HG03108 (cell line): ENCODE measurements at regions not wholly inside any gene's neighbourhood (a gene's known extent, or its start where the extent isn't known, plus 50 kb on each side); places are given as distances from the start of the nearest gene placed in this dataset.

Experiments
- ATAC-seq: cut with Tn5 transposase; IDR thresholded peaks from one replicate; pipeline ENCODE4 v1.9.1; 2021; ENCODE audit warnings: moderate library complexity; ENCODE audit not compliant: unreplicated experiment

DNA sequence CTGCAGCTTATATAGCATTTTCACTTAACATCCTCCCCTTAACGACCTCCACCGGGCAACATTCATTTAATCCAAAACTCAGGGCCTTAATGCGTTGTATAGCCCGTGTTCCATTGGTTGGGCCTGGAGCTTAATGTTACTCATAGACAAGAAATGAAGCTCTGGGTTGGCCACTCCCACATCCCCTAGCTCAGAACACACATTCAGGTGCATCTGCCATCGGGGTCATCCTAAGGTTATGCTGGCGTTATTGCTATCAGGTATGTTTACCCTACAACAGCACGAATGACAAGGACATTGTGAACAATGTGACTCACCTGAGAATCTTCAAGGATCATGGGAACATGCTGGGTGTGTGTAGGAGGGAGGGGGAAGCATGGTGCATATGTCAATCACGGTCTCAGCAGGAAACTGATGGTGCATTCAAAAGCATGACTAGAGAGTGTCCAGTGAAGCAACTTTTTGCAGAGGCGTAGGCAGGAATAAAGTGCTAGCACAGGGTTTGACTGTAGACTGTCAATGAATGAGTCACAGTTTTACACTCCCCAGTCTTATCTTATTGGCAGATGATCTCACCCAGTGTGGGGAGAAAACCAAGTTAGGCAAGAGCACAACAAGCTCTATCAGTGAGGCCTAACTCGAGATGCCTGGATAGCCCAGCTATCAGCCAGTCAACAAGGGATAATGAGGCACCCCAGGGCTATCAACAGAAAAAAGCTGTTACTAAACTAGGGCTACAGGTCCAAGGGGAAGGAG is 402.1 kb upstream of the MCTP2 start:
- ATAC-seq, result no peak

- ATAC-seq, result no peak
Observed at GRCh38 chr15:93826790-93827189, 404.6 kb upstream of the MCTP2 start.

DNA sequence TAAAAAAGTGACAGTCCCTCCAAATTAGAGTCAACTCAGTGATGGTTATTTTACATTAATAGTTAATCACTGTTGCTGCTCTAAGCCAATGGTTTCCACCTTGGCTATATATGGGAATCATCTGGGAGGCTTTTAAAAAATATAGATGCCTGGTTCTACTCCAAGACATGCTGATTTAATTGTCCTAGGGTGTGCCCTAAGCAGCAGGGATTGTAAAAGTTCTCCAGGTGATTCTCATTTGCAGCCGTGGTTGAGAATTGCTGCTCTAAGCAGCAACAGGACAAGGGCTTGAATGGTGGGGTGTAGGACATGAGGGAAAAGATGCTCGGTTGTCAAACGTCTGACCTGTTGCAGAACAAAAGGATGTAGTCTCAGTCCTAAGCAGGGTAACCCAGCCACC is 405.1 kb upstream of the MCTP2 start:
- ATAC-seq, result no peak

DNA sequence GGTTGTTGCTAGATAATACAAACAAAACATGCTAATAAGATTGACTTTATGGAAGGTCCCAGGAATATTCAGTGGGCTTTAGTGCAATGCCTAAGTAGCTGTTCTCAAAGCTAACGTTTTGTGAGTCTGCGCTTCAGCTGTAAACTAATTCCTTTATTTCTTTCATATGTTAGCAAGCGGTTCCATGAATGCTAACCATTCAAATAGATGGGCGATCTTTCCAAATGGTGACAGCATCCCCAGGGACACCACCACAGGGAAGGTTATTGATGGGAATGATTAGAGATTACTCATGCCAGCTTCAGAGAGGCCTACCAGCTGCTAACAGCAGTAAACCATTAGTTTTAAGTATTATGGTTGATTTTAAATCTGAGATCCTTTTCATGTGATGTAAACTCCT is 405.7 kb upstream of the MCTP2 start:
- ATAC-seq, result no peak

DNA sequence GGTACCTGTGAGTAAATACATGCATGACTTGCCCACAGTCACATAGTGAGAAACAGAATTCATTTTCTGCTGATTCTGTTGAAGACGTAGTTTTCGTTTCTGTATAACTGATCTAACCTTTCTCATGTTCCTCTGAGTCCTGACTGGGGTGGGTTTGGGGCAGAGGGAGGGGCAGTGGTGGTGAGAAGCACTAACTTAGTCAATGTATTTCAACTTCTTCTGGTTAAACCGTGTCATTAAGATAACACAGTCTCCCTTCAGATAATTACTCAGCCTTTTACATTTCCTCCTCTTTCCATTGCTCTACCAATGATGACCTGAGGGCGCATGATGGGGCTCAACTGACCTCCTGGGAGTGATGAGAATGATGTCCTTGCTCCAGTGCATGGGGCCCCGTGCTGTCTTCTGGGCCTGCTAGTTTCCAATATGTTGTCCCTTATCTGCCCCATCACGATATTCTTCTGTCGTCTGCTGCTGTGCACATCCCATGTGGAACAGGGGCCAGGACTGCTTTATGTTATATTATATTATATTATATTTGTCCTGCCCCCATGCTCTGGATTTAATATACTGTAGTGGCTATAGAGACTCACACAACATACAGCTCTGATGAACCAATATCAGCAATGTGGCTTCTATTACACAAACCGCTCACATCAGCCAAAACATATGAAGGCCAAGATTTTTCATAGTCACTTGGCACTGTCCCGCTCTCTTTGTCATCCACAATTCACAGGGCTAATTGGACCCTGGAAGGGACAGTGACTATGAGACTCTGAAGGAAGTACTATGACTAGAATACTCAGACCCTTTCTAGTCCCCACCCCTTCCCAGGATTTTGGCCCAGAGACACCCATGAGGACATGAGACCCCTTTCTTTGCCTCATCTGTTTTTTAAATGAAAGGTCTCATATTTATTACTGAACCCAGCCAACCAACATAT is 407.1 kb upstream of the MCTP2 start:
- ATAC-seq, result no peak

GRCh38 chr15:93820566-93820965 is 410.8 kb upstream of the MCTP2 start:
- no peak for ATAC-seq

DNA sequence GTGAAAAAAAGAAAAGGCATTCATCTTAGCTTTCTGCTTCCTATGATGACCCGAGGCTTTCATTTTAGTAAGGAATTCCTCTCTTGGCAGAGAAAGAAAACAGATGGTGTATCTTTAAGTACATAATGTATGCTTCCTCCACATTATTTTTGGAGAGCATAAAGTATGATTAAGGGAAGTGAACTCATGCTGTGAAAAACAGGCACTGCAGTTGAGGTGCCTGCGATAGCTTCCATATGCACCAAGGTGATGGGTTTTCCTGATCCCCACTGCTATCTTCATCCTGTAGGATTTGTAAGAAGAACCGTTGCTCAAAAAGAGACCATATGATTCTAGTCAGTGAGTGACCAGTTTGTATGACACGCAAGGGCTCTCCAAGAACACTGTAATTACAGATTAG is 411.5 kb upstream of the MCTP2 start:
- ATAC-seq, result no peak

DNA sequence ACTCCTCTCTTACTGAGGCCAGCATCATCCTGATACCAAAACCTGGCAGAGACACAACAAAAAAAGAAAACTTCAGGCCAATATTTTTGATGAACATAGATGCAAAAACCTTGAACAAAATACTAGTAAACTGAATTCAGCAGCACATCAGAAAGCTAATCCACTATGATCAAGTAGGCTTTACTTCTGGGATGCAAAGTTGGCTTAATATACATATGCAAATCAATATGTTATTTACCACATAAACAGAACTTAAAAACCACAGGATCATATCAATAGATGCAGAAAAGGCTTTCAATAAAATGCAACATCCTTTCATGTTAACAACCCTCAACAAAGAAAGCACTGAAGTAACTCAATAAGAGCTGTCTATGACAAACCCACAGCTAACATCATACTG is 414.5 kb upstream of the MCTP2 start:
- ATAC-seq, result no peak

GRCh38 chr15:93811305-93811704 is 420.1 kb upstream of the MCTP2 start:
- no peak for ATAC-seq

DNA sequence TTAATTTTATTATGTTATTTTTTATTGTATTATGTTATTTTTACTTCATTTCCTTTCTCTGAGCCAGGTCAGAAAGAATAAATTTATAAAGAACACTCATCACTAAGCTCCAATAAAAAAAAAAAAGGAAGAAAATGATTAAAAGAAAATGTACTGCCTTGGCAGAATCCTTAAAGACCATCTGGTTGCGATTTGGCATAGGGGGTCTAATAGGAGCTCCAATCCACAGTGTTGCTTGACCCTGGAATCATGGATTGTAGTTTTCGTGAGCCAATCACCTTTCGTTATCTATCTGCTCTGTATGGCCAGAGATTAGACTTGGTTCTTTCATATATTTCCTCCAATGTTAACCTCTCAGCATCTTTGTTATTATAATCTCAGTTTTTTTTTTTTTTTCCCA is 421.8 kb upstream of the MCTP2 start:
- no peak for ATAC-seq

DNA sequence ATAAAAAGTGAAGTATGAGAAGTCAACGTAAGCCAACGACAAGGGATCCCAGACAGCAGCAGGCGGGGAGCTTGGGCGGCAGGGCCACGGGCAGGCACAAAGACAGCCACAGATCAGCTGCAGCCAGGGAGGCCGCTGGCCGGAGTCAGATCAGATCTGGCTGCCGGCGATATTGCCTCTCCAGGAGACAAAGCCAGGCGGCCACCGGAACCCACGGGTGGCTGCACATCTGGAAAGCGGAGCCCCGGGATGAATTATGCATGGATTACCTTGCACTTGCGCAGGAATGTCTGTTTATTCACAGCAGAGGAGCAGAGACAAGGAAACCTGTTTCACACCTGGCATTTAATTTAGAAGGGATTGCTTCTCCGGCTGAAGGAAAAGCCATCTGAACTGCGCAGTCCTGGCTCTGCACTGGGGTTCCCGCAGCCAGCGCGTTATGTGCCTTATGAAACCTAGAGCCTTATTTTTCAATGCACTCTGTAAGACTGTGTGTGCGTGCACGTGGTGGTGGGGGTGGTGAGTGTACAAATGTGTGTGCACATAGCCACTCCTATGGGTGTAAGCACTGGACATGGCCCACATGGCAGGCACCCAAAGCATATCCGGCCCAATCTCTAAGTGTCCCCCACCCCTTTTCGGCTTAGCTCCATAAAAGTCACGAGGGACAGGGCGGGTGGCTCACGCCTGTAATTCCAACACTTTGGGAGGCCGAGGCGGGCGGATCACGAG is 427.8 kb upstream of the MCTP2 start:
- no peak for ATAC-seq

GRCh38 chr15:93801206-93801605 is 430.2 kb upstream of the MCTP2 start:
- ATAC-seq, result no peak

DNA sequence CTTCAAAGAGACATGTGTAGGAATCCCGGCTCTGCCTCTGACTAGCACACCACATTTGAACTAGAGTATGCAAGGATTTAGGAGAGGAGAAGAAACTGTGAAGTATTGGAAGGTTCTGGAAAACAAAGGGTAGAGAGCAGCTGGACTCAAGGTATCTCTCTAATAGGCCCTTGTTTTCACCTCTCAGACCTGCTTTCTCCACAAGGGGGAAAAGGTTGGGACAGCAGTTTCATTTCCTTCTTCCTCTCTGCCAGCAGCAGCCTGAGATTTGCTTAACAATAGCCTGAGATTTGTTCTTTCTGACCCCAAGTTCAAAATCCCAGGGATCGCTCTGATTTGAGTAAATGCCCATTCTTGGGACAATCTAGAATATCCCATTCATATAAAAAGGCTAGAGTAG is 430.6 kb upstream of the MCTP2 start:
- ATAC-seq, result no peak

DNA sequence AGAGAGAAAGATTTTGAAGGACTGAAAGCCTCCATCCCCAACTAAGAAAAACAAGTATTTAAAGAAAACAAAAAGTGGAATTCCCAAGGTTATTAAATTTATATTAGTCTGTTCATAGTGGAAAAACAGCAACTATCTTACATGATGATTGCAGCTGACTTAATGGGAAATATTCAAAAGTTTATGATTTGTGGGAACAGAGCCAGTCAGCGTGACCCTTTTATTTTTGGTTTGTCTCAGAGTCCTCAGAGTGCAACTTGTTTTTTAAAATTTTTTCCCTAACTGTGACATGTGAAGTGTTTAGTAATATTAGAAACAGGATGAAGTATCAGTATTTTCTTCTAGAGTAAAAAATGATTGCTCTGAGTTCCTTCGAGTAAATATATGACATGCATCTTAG is 441.9 kb upstream of the MCTP2 start:
- ATAC-seq, result no peak

DNA sequence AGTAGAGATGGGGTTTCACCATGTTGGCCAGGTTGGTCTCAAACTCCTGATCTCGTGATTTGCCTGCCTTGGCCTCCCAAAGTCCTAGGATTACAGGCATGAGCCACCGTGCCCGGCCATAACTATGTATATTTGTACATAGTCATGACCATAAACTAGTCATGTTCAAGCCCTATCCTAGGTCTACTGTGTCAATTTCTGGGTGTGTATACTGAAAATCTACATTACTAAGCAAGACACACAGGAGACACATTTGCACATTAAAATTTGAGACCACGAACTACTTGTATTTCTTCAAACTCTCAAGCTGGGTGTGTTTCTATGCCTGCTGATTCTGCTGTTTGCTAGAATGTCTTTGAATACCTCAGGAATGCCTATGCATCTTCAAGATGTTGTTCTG is 451.3 kb upstream of the MCTP2 start:
- ATAC-seq, result no peak

- no peak for ATAC-seq
Observed at GRCh38 chr15:93779341-93779740, 452.0 kb upstream of the MCTP2 start.

- no peak for ATAC-seq
Observed at GRCh38 chr15:93771196-93772030, 459.9 kb upstream of the MCTP2 start.

GRCh38 chr15:93770788-93771187 is 460.6 kb upstream of the MCTP2 start:
- no peak for ATAC-seq

- no peak for ATAC-seq
Observed at GRCh38 chr15:93762036-93762435, 469.3 kb upstream of the MCTP2 start.

GRCh38 chr15:93759629-93760028 is 471.7 kb upstream of the MCTP2 start:
- ATAC-seq, result no peak

GRCh38 chr15:93758824-93759223 is 472.5 kb upstream of the MCTP2 start:
- no peak for ATAC-seq
